HEK293T (cell line): ENCODE measurements at regions not wholly inside any gene's neighbourhood (a gene's known extent, or its start where the extent isn't known, plus 50 kb on each side); places are given as distances from the start of the nearest gene placed in this dataset.

ENCODE experiments used
- FOXK2 ChIP-seq: fragments of 450-650 bp; IDR thresholded peaks from 2 replicates; pipeline ENCODE4 v1.6.1; 2016; ENCODE audit warnings: mild to moderate bottlenecking
- TARDBP ChIP-seq: fragments of 450-650 bp; IDR thresholded peaks from 2 replicates; pipeline ENCODE4 v1.6.1; 2016
- ZNF384 ChIP-seq: fragments of 450-650 bp; IDR thresholded peaks from 2 replicates; pipeline ENCODE4 v1.6.1; 2016

- TF ChIP-seq FOXK2 (no peak), ZNF384 (no peak), TARDBP (no peak)
These were observed 310.3 kb upstream of the KLF6 start for GRCh38 chr10:4095166-4095917.
